ENCODE measurements at regions not wholly inside any gene's neighbourhood (a gene's known extent, or its start where the extent isn't known, plus 50 kb on each side); places are given as distances from the start of the nearest gene placed in this dataset.

- TF ChIP-seq CTCF (IDR thresholded peaks at IDR 0.05), result no peak
- TF ChIP-seq POLR2A (IDR thresholded peaks at IDR 0.05), result no peak
- no peak for TF ChIP-seq POLR2AphosphoS5 (IDR thresholded peaks at IDR 0.05)
Measured at GRCh38 chr9:96108691-96109380, 193.1 kb downstream of the HSD17B3 start.
